ENCODE measurements at regions not wholly inside any gene's neighbourhood (a gene's known extent, or its start where the extent isn't known, plus 50 kb on each side); places are given as distances from the start of the nearest gene placed in this dataset.

DNA sequence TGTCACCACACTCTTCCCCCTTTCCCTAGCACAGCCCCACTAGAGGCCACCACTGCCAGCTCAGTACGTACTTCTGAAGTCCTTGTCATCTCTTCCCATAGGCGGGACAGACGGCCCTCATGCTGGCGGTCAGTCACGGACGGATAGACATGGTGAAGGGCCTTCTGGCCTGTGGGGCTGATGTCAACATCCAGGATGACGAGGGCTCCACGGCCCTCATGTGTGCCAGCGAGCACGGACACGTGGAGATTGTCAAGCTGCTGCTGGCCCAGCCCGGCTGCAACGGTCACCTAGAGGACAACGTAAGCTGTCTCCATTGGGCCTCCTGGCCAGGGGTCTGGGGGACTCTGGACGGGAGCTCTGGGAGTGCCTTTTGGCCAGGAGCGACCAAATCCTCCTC, 99.4 kb upstream of the DMRT1 start:
- TF ChIP-seq, protein P1, sequence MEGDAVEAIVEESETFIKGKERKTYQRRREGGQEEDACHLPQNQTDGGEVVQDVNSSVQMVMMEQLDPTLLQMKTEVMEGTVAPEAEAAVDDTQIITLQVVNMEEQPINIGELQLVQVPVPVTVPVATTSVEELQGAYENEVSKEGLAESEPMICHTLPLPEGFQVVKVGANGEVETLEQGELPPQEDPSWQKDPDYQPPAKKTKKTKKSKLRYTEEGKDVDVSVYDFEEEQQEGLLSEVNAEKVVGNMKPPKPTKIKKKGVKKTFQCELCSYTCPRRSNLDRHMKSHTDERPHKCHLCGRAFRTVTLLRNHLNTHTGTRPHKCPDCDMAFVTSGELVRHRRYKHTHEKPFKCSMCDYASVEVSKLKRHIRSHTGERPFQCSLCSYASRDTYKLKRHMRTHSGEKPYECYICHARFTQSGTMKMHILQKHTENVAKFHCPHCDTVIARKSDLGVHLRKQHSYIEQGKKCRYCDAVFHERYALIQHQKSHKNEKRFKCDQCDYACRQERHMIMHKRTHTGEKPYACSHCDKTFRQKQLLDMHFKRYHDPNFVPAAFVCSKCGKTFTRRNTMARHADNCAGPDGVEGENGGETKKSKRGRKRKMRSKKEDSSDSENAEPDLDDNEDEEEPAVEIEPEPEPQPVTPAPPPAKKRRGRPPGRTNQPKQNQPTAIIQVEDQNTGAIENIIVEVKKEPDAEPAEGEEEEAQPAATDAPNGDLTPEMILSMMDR (conservative IDR thresholded peaks at IDR 0.05; ENCODE audit: low read length), result no peak
- no peak for TF ChIP-seq EZH2phosphoT487 (IDR thresholded peaks at IDR 0.05; ENCODE audit: borderline replicate concordance)
